GM18502 (cell line): ENCODE measurements at regions not wholly inside any gene's neighbourhood (a gene's known extent, or its start where the extent isn't known, plus 50 kb on each side); places are given as distances from the start of the nearest gene placed in this dataset.
"Not testable (repeated sequence)": the region's sequence is repeated elsewhere in the genome, so short reads cannot be mapped to it uniquely, and the experiment has no call there.

Experiments
- ATAC-seq: cut with Tn5 transposase; IDR thresholded peaks from one replicate; pipeline ENCODE4 v1.9.1; 2021; ENCODE audit warnings: mild to moderate bottlenecking; ENCODE audit not compliant: unreplicated experiment, poor library complexity

DNA sequence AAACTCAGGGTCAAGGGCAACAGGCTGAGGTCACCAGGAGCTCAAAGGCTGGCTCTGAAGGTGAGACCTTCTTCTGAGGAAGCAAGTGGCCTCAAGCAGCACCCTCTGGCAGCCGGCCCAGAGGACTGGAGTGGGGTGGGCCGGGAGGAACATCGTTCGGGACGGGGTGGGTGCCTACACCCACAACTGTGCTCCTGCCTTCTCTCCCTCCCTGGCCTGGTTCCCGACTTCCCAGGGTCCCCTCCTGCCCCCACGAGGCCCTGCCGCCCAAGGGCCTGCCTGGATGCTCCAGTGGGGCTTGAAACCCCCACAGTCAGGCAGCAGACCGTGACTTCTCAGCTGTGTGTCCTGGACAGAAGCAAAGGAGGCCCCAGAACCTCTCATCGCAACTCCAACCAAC is 195.7 kb downstream of the IGLL1 start:
- ATAC-seq, result no peak

DNA sequence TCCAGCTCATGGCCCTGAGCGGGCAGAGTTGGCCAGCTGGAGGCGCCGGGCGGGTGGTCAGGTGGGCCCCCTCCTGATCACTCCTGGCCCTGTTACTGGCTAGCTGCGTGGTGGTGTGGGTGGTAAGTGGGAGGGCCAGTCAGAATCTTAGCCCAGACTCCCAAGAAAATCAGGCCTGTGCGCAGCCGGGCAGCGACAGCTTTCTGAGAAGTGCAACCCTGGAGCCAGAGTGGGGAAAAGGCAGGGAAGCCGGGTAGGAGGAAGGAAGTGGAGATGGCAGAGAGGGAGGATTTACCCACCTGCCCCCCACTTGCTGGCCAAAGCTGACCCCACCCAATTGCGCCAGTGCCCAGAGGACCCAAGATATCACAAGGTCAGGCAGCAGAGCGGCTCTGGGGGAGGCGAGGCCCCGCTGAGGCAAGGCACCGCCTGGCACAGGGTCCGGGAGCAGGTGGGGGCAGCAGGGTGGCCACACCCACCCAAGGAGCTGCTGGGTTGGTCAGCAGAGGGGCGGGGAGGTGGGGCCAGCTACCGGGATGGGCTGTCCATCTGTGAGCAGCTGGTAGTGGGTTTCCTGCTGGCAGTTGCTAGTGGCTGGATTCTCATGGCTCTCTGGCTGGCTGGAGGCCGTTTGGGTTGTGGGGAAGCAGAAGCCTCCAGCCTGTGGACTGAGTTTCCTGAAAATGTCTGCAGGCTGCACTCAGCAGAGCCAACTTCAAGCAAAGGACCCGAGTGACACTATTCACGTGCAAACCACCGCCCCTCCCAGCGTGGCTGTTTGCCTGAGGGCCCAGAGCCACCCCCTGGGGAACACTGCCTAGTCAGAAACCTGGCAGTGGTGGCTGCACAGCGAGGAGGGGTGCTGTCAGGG is 196.4 kb downstream of the IGLL1 start:
- no peak for ATAC-seq

DNA sequence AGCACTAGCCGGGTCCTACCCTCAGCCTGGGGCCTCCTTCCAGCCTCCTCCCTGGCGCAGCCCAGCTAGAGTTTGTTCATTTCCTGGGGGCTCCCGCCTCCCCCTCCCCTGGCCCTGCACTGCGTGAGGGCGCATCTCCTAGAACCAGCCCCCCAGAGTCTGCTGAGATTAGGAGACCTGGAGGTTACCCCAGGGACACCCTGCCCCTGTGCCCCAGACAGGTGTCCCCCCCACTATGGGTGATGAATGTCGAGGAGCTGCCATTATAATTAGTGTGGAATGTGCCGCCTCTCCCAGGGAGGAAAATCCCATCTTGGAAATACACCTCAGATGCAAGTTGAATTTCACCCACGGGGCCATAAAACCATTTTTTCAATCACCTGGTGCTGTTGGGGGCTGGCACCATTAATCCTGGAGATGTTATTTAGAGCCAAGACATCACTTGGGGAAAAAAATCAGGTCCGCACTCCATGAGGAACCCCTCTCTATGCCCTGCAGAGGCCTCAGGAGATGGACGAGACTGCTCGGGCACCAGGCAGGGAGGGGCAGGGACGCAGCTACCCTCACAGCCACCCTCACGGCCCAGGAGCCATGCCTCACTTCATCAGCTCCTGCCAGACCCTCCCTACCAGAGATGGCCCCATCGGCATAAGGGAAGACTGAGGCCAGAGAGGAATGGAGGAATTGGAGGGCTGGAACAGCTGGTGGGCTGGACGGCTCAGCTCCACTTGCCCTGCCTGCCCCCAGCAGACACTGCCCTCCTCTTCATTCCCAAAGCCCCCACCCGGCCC is 197.5 kb downstream of the IGLL1 start:
- ATAC-seq, result no peak

DNA sequence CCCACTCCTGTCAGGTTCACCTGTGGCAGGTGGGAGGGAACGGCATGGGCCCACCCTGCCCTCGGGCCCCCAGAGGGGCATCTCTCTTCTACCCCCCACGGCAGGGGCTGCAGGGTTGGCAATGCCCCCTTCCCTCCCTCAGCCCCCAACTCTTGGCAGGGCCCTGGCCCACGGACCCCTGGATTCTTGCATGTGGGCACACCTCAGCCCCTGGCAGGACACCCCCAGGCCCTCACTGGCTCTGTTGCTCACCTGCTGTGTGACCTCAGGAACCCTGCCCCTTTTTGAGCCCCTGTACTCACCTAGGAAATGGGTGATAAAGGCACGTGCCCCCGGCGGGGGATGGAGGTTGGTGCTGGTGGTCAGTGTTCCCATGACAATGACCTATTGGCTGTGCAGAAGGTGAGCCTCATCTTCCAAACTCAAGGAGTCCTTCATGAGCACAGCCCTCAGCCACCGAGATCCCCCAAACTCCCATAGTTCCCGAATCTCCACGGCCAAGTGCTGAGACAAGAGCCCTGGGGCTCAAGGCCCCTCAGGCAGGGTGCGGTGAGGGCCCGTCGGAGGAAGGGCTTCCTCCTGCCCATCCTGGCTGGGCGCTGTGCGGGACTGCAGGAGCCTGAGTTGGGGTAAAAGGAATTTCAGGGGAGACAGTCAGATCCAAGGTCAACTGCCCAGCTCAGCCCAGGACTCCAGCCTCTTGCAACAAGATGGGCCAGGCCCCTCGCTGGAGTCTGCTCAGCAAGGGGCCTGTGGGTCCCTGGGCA is 198.2 kb downstream of the IGLL1 start:
- no peak for ATAC-seq

DNA sequence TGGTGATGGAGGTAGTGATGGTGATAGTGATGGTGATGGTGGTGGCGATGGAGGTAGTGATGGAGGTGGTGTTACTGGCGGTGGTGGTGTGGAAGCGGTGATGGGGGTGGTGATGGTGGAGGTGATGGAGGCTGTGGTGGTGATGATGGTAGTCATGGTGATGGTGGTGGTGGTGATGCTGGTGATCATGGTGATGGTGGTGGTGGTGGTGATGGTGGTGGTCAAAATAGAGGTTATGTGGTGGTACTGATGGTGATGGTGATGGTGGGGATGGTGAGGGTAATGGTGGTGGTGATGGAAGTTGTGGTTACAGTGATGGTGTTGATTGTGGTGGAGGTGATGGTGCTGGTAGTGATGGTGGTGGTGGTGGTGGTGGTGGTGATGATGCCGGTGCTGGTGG is 199.2 kb downstream of the IGLL1 start:
- ATAC-seq, result no peak

DNA sequence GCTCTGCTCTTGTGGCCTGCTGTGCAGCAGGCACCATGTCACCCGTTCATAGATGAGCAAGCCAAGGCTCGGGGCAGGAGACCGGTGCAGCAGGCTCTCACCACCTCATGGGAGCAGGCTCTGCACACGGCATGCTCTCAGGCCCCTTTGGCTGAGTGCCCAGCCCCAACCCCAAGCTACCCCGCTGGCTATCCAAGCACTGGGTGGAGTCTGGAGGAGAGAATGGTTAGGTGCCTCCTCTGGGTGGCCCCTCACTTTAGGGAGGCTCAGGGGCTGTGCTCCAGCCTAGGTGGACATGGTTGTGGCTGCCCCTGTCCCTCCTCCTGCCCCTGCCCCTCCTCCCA is 199.9 kb downstream of the IGLL1 start:
- no peak for ATAC-seq

DNA sequence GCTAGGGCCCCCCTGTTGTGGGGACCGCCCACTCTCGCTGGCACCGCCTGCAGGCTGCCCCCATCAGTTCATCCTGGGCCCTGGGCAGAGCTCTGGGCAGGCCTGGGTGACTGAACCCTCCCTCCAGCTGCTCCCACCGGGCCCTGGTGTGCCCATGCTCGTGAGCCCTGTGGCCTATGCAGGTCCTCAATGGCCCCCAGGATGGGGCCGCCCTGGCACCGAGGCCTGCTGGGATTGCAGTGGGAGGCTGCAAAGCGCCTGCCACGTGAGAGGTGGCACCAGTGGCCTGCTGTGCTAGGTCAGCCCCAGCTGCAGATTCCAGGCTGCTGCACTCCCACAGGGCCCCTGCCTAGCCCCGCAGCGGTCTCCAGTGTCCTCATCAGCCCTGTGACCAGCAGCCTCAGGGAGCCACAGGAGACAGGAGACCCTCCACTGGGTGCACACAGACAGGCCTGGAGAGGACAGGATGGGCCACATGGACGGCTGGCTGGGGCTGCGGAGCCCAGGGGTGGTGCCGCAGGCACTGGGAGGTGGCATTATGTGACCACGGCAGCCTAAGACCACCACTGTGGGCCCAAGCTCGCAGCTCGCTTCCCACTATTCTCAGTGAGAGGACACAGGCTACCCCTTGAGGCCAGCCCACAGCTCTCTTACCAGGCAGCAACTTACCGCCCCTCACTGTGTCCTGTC is 199.4 kb downstream of the BCR start:
- not testable (repeated sequence) for ATAC-seq

DNA sequence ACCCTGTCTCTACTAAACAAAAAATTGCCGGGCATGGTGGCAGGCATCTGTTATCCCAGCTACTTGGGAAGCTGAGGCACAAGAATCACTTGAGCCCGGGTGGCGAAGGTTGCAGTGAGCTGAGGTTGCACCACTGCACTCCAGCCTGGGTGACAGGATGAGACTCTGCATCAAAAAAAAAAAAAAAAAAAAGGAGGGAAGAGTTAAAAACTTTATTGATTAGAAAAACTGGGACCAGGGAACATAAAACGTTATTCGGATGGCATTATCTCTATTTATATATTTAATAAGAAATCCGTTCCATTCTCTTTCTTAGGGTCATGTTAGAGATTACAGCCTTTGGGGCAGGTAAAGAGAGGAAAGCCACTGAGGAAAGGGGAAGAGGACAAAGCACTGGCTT is 197.5 kb downstream of the BCR start:
- no peak for ATAC-seq

DNA sequence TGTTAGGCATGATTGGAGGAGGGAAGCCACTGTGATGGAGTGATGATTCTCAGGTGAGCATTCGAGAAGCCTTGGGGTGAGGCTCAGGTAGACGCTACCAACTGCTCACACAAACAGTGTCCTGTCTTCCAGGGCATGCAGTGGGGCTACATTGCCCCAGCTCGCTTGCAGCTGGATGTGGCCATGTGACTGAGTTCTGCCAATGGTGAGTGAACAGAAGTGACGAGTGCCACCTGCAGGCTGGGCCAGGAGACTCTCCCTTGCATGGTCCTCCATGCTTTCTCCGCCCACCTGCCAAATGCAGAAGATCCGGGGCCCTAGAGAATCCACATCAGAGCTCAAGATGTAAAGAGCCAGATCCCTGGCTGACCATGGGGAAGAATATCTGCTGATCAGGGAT is 195.9 kb downstream of the BCR start:
- ATAC-seq, result no peak

DNA sequence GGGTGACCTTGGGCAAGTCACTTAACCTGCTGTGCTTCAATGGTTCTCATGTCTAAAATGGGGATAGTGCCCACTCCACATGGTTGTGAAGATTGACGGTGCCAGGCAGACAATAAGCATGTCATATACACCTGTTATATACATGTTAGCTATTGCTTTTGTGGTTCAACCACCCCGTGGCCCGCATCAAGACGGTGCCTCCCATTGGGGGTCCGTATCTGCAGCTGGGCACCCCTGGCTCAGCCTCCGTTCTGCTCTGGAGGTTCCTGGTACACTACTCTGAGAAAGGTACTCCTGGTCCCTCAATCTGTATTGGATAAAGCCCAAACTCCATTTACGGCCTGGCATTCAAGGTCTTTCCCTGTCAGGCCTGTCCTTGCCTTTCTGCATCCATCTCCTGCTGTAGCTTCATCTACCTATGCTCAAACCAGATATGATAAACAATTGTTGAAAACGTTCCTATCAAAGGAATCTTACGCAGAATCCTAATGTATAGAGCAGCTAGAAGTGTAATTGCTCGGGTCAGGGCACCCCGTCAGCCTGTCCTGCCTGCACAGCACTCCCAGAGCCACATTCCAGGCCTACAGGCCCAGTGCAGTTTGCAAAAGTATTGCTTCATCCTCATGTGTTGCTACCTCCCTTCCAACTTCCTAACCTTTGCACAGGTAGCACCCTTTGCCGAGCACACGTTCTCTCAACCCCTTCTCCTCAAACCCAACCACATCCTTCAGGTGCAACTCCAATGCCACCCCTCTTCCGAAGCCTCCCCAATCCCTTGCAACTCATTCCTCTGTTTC is 194.9 kb downstream of the BCR start:
- no peak for ATAC-seq

DNA sequence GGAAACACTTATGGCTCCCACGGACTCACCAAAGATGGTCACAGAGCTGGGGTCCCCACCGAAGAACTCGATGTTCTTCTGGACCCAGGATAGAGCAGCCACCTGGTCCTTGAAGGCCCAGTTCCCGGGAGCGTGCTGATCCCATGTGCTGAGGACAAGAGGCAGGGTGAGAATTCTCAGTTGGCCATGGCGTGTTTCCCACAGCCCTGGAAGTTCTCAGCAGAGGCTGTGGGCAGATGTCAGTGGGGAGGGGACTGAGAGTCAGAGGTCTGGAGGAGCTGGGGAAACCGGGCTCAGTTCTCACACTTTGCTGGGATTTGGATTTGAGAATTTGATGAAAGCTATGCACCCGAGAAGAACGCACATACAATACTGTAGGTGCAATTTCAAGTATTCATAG is 193.3 kb downstream of the BCR start:
- no peak for ATAC-seq

DNA sequence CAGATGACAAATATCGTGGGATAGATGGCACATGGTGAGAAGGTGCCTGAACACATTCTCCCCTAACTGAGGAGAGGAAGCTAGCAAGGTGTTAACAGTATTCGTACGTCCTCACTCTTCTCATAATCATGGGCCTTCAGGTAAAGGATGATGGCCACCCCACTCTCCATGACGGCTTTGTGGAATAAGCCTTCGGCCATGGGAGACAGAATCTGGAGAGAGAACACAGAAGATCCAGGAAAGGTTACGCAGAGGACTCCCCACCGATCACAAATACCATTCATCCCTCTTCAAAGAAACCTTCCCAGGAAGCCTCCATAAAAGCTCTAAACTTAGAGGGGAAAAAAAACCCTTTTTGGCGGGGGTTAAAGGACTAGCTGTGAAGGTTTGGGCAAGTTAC is 189.9 kb downstream of the BCR start:
- no peak for ATAC-seq

DNA sequence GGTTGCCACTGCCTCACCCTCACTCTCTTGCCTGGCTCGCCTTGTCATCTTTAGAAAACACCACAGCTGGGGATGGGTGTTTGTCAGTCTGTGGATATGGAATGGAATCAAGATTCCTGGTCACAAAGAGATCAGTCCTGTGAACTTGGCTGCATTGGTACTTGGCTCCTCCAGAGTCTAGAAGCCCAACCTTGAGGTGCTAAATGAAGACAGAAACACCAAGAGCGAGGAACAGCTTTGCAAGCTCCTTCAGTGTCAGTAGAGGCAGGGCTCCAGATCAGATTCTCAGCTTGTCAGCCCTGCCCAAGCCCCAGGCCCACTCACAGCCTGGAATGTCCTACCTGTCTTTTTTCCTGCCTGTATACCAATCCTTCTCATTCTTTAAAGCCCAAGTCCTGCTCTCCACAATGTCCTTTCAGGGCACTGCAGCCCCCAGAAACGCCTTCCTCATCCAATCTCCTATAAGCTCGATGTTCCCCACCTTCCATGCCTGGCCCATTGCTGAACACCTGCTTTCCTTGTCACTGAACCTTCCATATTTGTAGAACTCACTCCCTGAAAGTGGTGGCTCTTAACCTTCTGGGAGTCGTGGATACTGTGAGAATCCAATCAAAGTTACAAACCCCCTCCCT is 188.9 kb downstream of the BCR start:
- no peak for ATAC-seq
